HCT116 (cell line): ENCODE measurements at regions not wholly inside any gene's neighbourhood (a gene's known extent, or its start where the extent isn't known, plus 50 kb on each side); places are given as distances from the start of the nearest gene placed in this dataset.

Source experiments
- ATAC-seq: fragments of 200-7000 bp; cut with Tn5 transposase; 2 replicates; pipeline ENCODE4 v1.9.1; 2020; ENCODE audit warnings: mild to moderate bottlenecking, moderate library complexity
- BruUV-seq: library from RNA; stranded (reverse); fragments of 400-500 nt; replicated peaks from 2 replicates; lab custom pipeline; 2021; lab: Mats Ljungman, UMichigan
- CTCF ChIA-PET: fragments of 300-600 bp; sonication (Branson Sonifier 250); formaldehyde crosslinking; loops from one replicate; lab custom pipeline; 2021; ENCODE audit warnings: antibody characterized with exemption; lab: Charles Lee
- POLR2A ChIA-PET: fragments of 300-600, 350-600 bp; sonication (Branson Sonifier 250); formaldehyde crosslinking; loops from one replicate; lab custom pipeline; 2021; ENCODE audit warnings: antibody characterized with exemption; lab: Charles Lee
- RAD21 ChIA-PET, 2 experiments: fragments of 300-600 bp; sonication (Branson Sonifier 250); formaldehyde crosslinking; loops; one replicate each; lab custom pipeline; 2023; ENCODE audit warnings: low total read pairs in 2 of 2; ENCODE audit not compliant: uncharacterized antibody in 2 of 2, unreplicated experiment in 2 of 2, low non-redundant PET in 1 of 2; lab: Charles Lee
- DNase-seq: peaks from one replicate; pipeline ENCODE4 v3.0.0-alpha.2; 2010; ENCODE audit warnings: low read depth, low spot score
- H2AFZ ChIP-seq: fragments of 200-600 bp; shearing (Covaris generic), sonication (generic); 2 replicates; pipeline ENCODE4 v1.6.1; 2017; ENCODE audit warnings: low read depth, mixed run types, mixed read lengths, antibody characterized with exemption, low read length; ENCODE audit not compliant: poor library complexity, severe bottlenecking
- H3K27ac ChIP-seq: 2 replicates; pipeline ENCODE4 v1.5.1; 2012; ENCODE audit warnings: low read depth, low read length
- H3K27me3 ChIP-seq: fragments of 200-600 bp; sonication (generic); 2 replicates; pipeline ENCODE4 v1.6.1; 2016; ENCODE audit warnings: mixed run types, low read length, mixed read lengths; ENCODE audit not compliant: insufficient read depth
- H3K36me3 ChIP-seq, 2 experiments: fragments of 200-500 bp in 1 of 2; fragments of 200-600 bp in 1 of 2; sonication (Bioruptor generic) in 1 of 2; sonication (generic) in 1 of 2; 2 replicates each; pipeline versions ENCODE4 v1.5.1 to v1.6.1; 2014 to 2016; ENCODE audit warnings: low read length in 2 of 2, inconsistent platforms in 1 of 2, mixed read lengths in 1 of 2, mixed run types in 1 of 2; ENCODE audit not compliant: insufficient read depth in 2 of 2, control insufficient read depth in 1 of 2
- H3K4me1 ChIP-seq, 2 experiments: fragments of 200-600 bp in 1 of 2; sonication (generic) in 1 of 2; 2 replicates each; pipeline versions ENCODE4 v1.5.1 to v1.6.1; 2012 to 2017; ENCODE audit warnings: low read length in 2 of 2, inconsistent platforms in 1 of 2, mild to moderate bottlenecking in 1 of 2, mixed read lengths in 1 of 2, mixed run types in 1 of 2, moderate library complexity in 1 of 2; ENCODE audit not compliant: insufficient read depth in 2 of 2, control insufficient read depth in 1 of 2
- H3K4me2 ChIP-seq: fragments of 200-600 bp; sonication (generic); 2 replicates; pipeline ENCODE4 v1.6.1; 2017; ENCODE audit warnings: mixed run types, low read length, mixed read lengths
- H3K4me3 ChIP-seq, 2 experiments: fragments of 200-600 bp in 1 of 2; sonication (generic) in 1 of 2; replicated peaks in 1 of 2; 2 replicates each; pipeline ENCODE4 v1.5.1; 2011 to 2016; ENCODE audit warnings: low read length in 2 of 2, control low read depth in 1 of 2, low read depth in 1 of 2, mild to moderate bottlenecking in 1 of 2, mixed read lengths in 1 of 2, mixed run types in 1 of 2
- H3K79me2 ChIP-seq: fragments of 200-600 bp; sonication (generic); 2 replicates; pipeline ENCODE4 v1.6.1; 2017; ENCODE audit warnings: mild to moderate bottlenecking, mixed run types, low read length, moderate library complexity, mixed read lengths; ENCODE audit not compliant: insufficient read depth
- H3K9ac ChIP-seq: fragments of 200-600 bp; sonication (generic); 2 replicates; pipeline ENCODE4 v1.6.1; 2016; ENCODE audit warnings: low read length, mixed read lengths
- H3K9me2 ChIP-seq: fragments of 200-600 bp; sonication (generic), shearing (Covaris generic); 2 replicates; pipeline ENCODE4 v1.6.1; 2017; ENCODE audit warnings: mixed run types, mild to moderate bottlenecking, moderate library complexity; ENCODE audit not compliant: insufficient read depth
- H3K9me3 ChIP-seq, 2 experiments: fragments of 200-500 bp in 1 of 2; fragments of 200-600 bp in 1 of 2; sonication (Bioruptor generic) in 1 of 2; sonication (generic) in 1 of 2; 2 replicates each; pipeline ENCODE4 v1.6.1; 2014 to 2017; ENCODE audit warnings: low read length in 2 of 2, mixed read lengths in 2 of 2, inconsistent platforms in 1 of 2, low read depth in 1 of 2, mild to moderate bottlenecking in 1 of 2, mixed run types in 1 of 2, moderate library complexity in 1 of 2; ENCODE audit not compliant: control insufficient read depth in 1 of 2, insufficient read depth in 1 of 2
- H4K20me1 ChIP-seq: fragments of 200-600 bp; sonication (generic), shearing (Covaris generic); 2 replicates; pipeline ENCODE4 v1.6.1; 2017; ENCODE audit warnings: mixed run types, mild to moderate bottlenecking, moderate library complexity; ENCODE audit not compliant: insufficient read depth
- CEBPB ChIP-seq: IDR thresholded peaks from 2 replicates; pipeline ENCODE4 v1.6.1; 2012; ENCODE audit warnings: low read depth
- ELF1 ChIP-seq: IDR thresholded peaks from 2 replicates; pipeline ENCODE4 v1.6.1; 2012; ENCODE audit warnings: low read depth, borderline replicate concordance
- REST ChIP-seq: IDR thresholded peaks from 2 replicates; pipeline ENCODE4 v1.6.1; 2012; ENCODE audit warnings: low read depth
- SRF ChIP-seq: IDR thresholded peaks from 2 replicates; pipeline ENCODE4 v1.6.1; 2012; ENCODE audit warnings: low read depth
- intact Hi-C: fragments of 100-400 bp; cut with micrococcal nuclease; formaldehyde crosslinking; loops from 2 replicates; pipeline ENCODE4 v1.10.0; 2022
- TF ChIP-seq, protein P1 (sequence below): IDR thresholded peaks from 2 replicates; pipeline ENCODE4 v1.6.1; 2012

DNA sequence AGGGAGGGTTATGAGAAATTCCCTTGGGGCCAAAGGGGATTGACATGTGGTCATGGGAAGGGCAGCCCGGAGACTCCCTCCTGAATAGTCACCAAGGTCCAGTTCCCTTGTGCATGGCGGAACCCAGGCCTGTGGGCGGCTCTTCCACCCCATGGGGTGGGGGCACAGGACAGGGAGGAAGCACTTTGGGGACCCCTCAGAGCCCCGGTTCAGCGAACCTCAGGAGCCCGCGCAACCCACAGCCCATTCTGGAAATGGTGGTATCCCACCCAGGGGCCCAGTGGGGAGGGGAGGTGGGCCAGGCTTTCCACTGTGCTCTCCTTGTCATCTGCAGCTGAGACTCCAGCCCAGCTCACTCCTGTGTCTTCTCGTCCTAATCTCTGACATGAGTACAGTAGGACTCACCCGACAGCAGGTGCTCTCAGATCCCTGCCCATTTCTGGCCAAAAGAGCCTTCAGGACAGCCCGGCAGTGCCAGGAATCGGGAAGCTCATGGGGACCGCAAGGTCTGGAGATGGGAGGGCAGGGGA is 255.2 kb upstream of the SFSWAP start:
- ChIA-PET CTCF (interaction anchor here (1.2 to 2.2 kb wide), 8 partner anchors 82 to 370 kb away, joined by 3 to 43 read pairs (median 10); no protein-coding TSS in a partner anchor), RAD21 (interaction anchor here (1.2 to 1.7 kb wide), 4 partner anchors 8 to 351 kb away, joined by 5 to 10 read pairs (median 7); no protein-coding TSS in a partner anchor), POLR2A (interaction anchor here (1.0 kb wide), 1 partner anchor 343 kb away, joined by 3 read pairs; no protein-coding TSS in a partner anchor)
- BruUV-seq: no TSS peak
- DNase-seq (no peak), ATAC-seq (no peak)
- no peak overlapping the region for H2AFZ ChIP-seq
- H3K9ac ChIP-seq: no peak overlapping the region
- no peaks in the 10 kb centered on the region for H3K79me2 ChIP-seq
- H3K9me2 ChIP-seq: no peaks in the 10 kb centered on the region
- no peak overlapping the region for H3K27ac ChIP-seq
- TF ChIP-seq, protein P1, sequence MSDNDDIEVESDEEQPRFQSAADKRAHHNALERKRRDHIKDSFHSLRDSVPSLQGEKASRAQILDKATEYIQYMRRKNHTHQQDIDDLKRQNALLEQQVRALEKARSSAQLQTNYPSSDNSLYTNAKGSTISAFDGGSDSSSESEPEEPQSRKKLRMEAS: no peak
- no peak for TF ChIP-seq ELF1
- TF ChIP-seq REST: no peak
- TF ChIP-seq CEBPB: no peak
- no peak for TF ChIP-seq SRF
- no peak overlapping the region for H3K4me3 ChIP-seq
- intact Hi-C loops: no loop called here
- H4K20me1 ChIP-seq: no peaks in the 10 kb centered on the region
- H3K4me1 ChIP-seq: peaks cover 2 to 13% of the 10 kb centered on the region in 2 experiments; a peak in 2 of 4 replicates
- no peak overlapping the region for H3K4me2 ChIP-seq
- no peaks in the 10 kb centered on the region for H3K36me3 ChIP-seq
- H3K9me3 ChIP-seq: no peaks in the 10 kb centered on the region
- peaks cover 10% of the 10 kb centered on the region; the same call in 1 of the 2 replicates for H3K27me3 ChIP-seq
